IMR-90 (cell line): ENCODE measurements at regions not wholly inside any gene's neighbourhood (a gene's known extent, or its start where the extent isn't known, plus 50 kb on each side); places are given as distances from the start of the nearest gene placed in this dataset.

Source experiments
- ATAC-seq: fragments of 200-7000 bp; cut with Tn5 transposase; 2 replicates; pipeline ENCODE4 v1.9.1; 2020; ENCODE audit warnings: low read depth, mild to moderate bottlenecking, moderate library complexity
- BruUV-seq: library from RNA; stranded (reverse); fragments of 400-500 nt; replicated peaks from 2 replicates; lab custom pipeline; 2021; lab: Mats Ljungman, UMichigan
- CTCF ChIA-PET: fragments of 300-600 bp; formaldehyde crosslinking; extraction: SDS; loops from one replicate; lab custom pipeline; 2021; ENCODE audit warnings: antibody characterized with exemption; lab: Yijun Ruan, JAX
- POLR2A ChIA-PET: fragments of 300-600 bp; sonication (Branson Sonifier 250); formaldehyde crosslinking; loops from one replicate; lab custom pipeline; 2022; ENCODE audit warnings: antibody characterized with exemption; ENCODE audit not compliant: unreplicated experiment; lab: Charles Lee
- DNase-seq: peaks from one replicate; pipeline ENCODE4 v3.0.0; 2013
- H2AFZ ChIP-seq: replicated peaks from 2 replicates; pipeline ENCODE3; 2013; ENCODE audit warnings: low read length, mild to moderate bottlenecking; ENCODE audit not compliant: poor library complexity
- H2AK5ac ChIP-seq: 2 replicates; pipeline ENCODE4 v1.6.1; 2013; ENCODE audit warnings: low read depth, low read length, inconsistent platforms
- H2AK9ac ChIP-seq: replicated peaks from 2 replicates; pipeline ENCODE3; 2013; ENCODE audit warnings: mild to moderate bottlenecking, low read depth, low read length, moderate library complexity; ENCODE audit not compliant: poor library complexity
- H2BK120ac ChIP-seq: 2 replicates; pipeline ENCODE4 v1.6.1; 2013; ENCODE audit warnings: low read depth, low read length, inconsistent platforms
- H2BK15ac ChIP-seq: 3 replicates; pipeline ENCODE4 v1.6.1; 2013; ENCODE audit warnings: low read depth, low read length, inconsistent platforms
- H2BK20ac ChIP-seq: 2 replicates; pipeline ENCODE4 v1.6.1; 2013; ENCODE audit warnings: low read depth, mild to moderate bottlenecking, inconsistent platforms, low read length, moderate library complexity
- H2BK5ac ChIP-seq: 2 replicates; pipeline ENCODE4 v1.6.1; 2013; ENCODE audit warnings: mild to moderate bottlenecking, low read depth, low read length, inconsistent platforms; ENCODE audit not compliant: poor library complexity, severe bottlenecking
- H3K14ac ChIP-seq: replicated peaks from 2 replicates; pipeline ENCODE4 v1.6.1; 2013; ENCODE audit warnings: low read depth, low read length, inconsistent platforms
- H3K18ac ChIP-seq: 2 replicates; pipeline ENCODE4 v1.6.1; 2013; ENCODE audit warnings: low read depth, low read length, control low read depth
- H3K23ac ChIP-seq: 2 replicates; pipeline ENCODE4 v1.6.1; 2013; ENCODE audit warnings: low read depth, low read length, inconsistent platforms
- H3K27ac ChIP-seq: 2 replicates; pipeline ENCODE4 v1.5.1; 2013; ENCODE audit warnings: mild to moderate bottlenecking, control low read depth, low read length; ENCODE audit not compliant: insufficient read depth
- H3K27me3 ChIP-seq: 2 replicates; pipeline ENCODE4 v1.6.1; 2013; ENCODE audit warnings: low read length; ENCODE audit not compliant: control insufficient read depth, insufficient read depth
- H3K36me3 ChIP-seq: 2 replicates; pipeline ENCODE4 v1.6.1; 2013; ENCODE audit warnings: low read length, mixed read lengths; ENCODE audit not compliant: control insufficient read depth, insufficient read depth
- H3K4ac ChIP-seq: 2 replicates; pipeline ENCODE4 v1.6.1; 2013; ENCODE audit warnings: low read depth, low read length, inconsistent platforms
- H3K4me1 ChIP-seq: 2 replicates; pipeline ENCODE4 v1.6.1; 2013; ENCODE audit warnings: low read length, mixed read lengths; ENCODE audit not compliant: control insufficient read depth, insufficient read depth
- H3K4me2 ChIP-seq: 2 replicates; pipeline ENCODE4 v1.6.1; 2013; ENCODE audit warnings: low read depth, mild to moderate bottlenecking, control low read depth, low read length, moderate library complexity
- H3K4me3 ChIP-seq: 2 replicates; pipeline ENCODE4 v1.5.1; 2013; ENCODE audit warnings: low read depth, mild to moderate bottlenecking, control low read depth, low read length, moderate library complexity; ENCODE audit not compliant: insufficient read depth
- H3K56ac ChIP-seq: 2 replicates; pipeline ENCODE4 v1.6.1; 2013; ENCODE audit warnings: low read length, inconsistent platforms; ENCODE audit not compliant: insufficient read depth; ENCODE audit errors: extremely low read depth
- H3K79me1 ChIP-seq, 2 experiments: 2 replicates each; pipeline ENCODE4 v1.6.1; 2013; ENCODE audit warnings: low read length in 2 of 2, inconsistent platforms in 1 of 2, low read depth in 1 of 2
- H3K9ac ChIP-seq: 2 replicates; pipeline ENCODE4 v1.6.1; 2013; ENCODE audit warnings: low read depth, low read length, control low read depth
- H3K9me1 ChIP-seq: 2 replicates; pipeline ENCODE4 v1.6.1; 2013; ENCODE audit warnings: low read length, inconsistent platforms; ENCODE audit not compliant: insufficient read depth
- H3K9me3 ChIP-seq: 2 replicates; pipeline ENCODE4 v1.6.1; 2013; ENCODE audit warnings: low read length; ENCODE audit not compliant: control insufficient read depth, insufficient read depth
- H4K20me1 ChIP-seq: 2 replicates; pipeline ENCODE4 v1.6.1; 2013; ENCODE audit warnings: low read length, inconsistent platforms; ENCODE audit not compliant: insufficient read depth
- H4K5ac ChIP-seq: 2 replicates; pipeline ENCODE4 v1.6.1; 2013; ENCODE audit warnings: mild to moderate bottlenecking, low read depth, low read length, control low read depth
- H4K8ac ChIP-seq, 2 experiments: 2 replicates each; pipeline ENCODE4 v1.6.1; 2013; ENCODE audit warnings: low read depth in 2 of 2, low read length in 2 of 2, control low read depth in 1 of 2, inconsistent platforms in 1 of 2
- H4K91ac ChIP-seq: 2 replicates; pipeline ENCODE4 v1.6.1; 2013; ENCODE audit warnings: low read depth, low read length, inconsistent platforms; ENCODE audit not compliant: insufficient read depth
- BHLHE40 ChIP-seq: fragments of 150-350 bp; IDR thresholded peaks from 2 replicates; pipeline ENCODE4 v1.6.1; 2016; ENCODE audit warnings: mild to moderate bottlenecking, low read depth, low read length
- CEBPB ChIP-seq: IDR thresholded peaks from 2 replicates; pipeline ENCODE4 v1.6.1; 2012; ENCODE audit warnings: low read depth, low read length, improper control_type of control experiment
- CHD1 ChIP-seq: IDR thresholded peaks from 2 replicates; pipeline ENCODE4 v1.6.1; 2012; ENCODE audit warnings: low read depth, low read length, improper control_type of control experiment
- ELK1 ChIP-seq: fragments of 150-350 bp; IDR thresholded peaks from 2 replicates; pipeline ENCODE4 v1.6.1; 2016; ENCODE audit warnings: low read depth, mild to moderate bottlenecking, low read length, moderate library complexity, borderline replicate concordance
- FOS ChIP-seq: fragments of 150-350 bp; IDR thresholded peaks from 2 replicates; pipeline ENCODE4 v1.6.1; 2016; ENCODE audit warnings: low read depth, low read length
- MAFK ChIP-seq: IDR thresholded peaks from 2 replicates; pipeline ENCODE4 v1.6.1; 2012; ENCODE audit warnings: low read depth, low read length, improper control_type of control experiment
- MAZ ChIP-seq: IDR thresholded peaks from 2 replicates; pipeline ENCODE4 v1.6.1; 2012; ENCODE audit warnings: low read depth, mild to moderate bottlenecking, low read length, improper control_type of control experiment, moderate library complexity, borderline replicate concordance
- MXI1 ChIP-seq: IDR thresholded peaks from 2 replicates; pipeline ENCODE4 v1.6.1; 2012; ENCODE audit warnings: low read depth, mild to moderate bottlenecking, low read length, moderate library complexity, borderline replicate concordance
- NFE2L2 ChIP-seq: fragments of 150-350 bp; IDR thresholded peaks from 2 replicates; pipeline ENCODE4 v1.6.1; 2016; ENCODE audit warnings: low read depth, mild to moderate bottlenecking, low read length
- POLR2A ChIP-seq: IDR thresholded peaks from 2 replicates; pipeline ENCODE4 v1.6.1; 2012; ENCODE audit warnings: mild to moderate bottlenecking, low read depth, low read length
- RAD21 ChIP-seq: IDR thresholded peaks from 2 replicates; pipeline ENCODE4 v1.6.1; 2012; ENCODE audit warnings: low read length, improper control_type of control experiment
- RCOR1 ChIP-seq: IDR thresholded peaks from 2 replicates; pipeline ENCODE4 v1.6.1; 2012; ENCODE audit warnings: mild to moderate bottlenecking, low read length, improper control_type of control experiment; ENCODE audit not compliant: insufficient replicate concordance
- RFX5 ChIP-seq: IDR thresholded peaks from 2 replicates; pipeline ENCODE4 v1.8.0; 2012; ENCODE audit warnings: low read depth, mild to moderate bottlenecking, low read length, moderate library complexity
- SMC3 ChIP-seq: fragments of 150-350 bp; IDR thresholded peaks from 2 replicates; pipeline ENCODE4 v1.6.1; 2016; ENCODE audit warnings: low read depth, mild to moderate bottlenecking, antibody characterized with exemption, low read length, moderate library complexity
- WGBS, 2 experiments: methylation state at CpG; one replicate each; pipeline versions ENCODE4 v1.1.5 to v1.1.7; 2013; ENCODE audit warnings: missing lambda C conversion rate in 2 of 2; ENCODE audit not compliant: insufficient read length in 1 of 2; ENCODE audit errors: extremely low coverage in 2 of 2; 5-methylcytosine and 5-hydroxymethylcytosine counted together
- dilution Hi-C: fragments of 300-500 bp; cut with HindIII; formaldehyde crosslinking; loops from one replicate; pipeline ENCODE4 v1.14.3; 2018; ENCODE audit warnings: low sequenced_read_pairs; ENCODE audit not compliant: unreplicated experiment
- in situ Hi-C: fragments of 300-500 bp; cut with MboI; formaldehyde crosslinking; loops from 3 replicates; pipeline ENCODE4 v1.14.3; 2019; ENCODE audit warnings: low sequenced_read_pairs, inconsistent platforms, mixed read lengths
- intact Hi-C: fragments of 100-400 bp; cut with micrococcal nuclease; formaldehyde crosslinking; loops from 2 replicates; pipeline ENCODE4 v1.10.0; 2022
- TF ChIP-seq, protein P1 (sequence below): conservative IDR thresholded peaks from 2 replicates; pipeline ENCODE4 v1.5.1; 2012; ENCODE audit warnings: mild to moderate bottlenecking, low read depth, low read length, improper control_type of control experiment
- TF ChIP-seq, protein P2 (sequence below): fragments of 150-350 bp; IDR thresholded peaks from 2 replicates; pipeline ENCODE4 v1.6.1; 2017; ENCODE audit warnings: mild to moderate bottlenecking, antibody characterized with exemption, low read length, low read depth

GRCh38 chr18:51260118-51260517 is 62.6 kb upstream of the MEX3C start:
- Histone ChIP-seq H4K5ac (no peak overlapping the region), H3K14ac (no peak overlapping the region), H3K4me2 (no peak overlapping the region), H3K9me1 (no peaks in the 10 kb centered on the region), H3K27me3 (no peaks in the 10 kb centered on the region), H4K91ac (no peak overlapping the region), H3K9me3 (no peaks in the 10 kb centered on the region; the same call in none of the 2 replicates), H4K20me1 (no peaks in the 10 kb centered on the region), H3K4ac (no peak overlapping the region), H2BK5ac (no peak overlapping the region), H3K27ac (no peak overlapping the region), H3K56ac (no peak overlapping the region), H3K4me1 (no peaks in the 10 kb centered on the region), H4K8ac (no peak overlapping the region), H3K79me1 (no peaks in the 10 kb centered on the region), H2AFZ (no peak overlapping the region), H2BK120ac (no peak overlapping the region), H2AK9ac (no peak overlapping the region), H3K4me3 (no peak overlapping the region), H3K36me3 (no peaks in the 10 kb centered on the region), H3K23ac (no peak overlapping the region), H3K18ac (no peak overlapping the region), H3K9ac (no peak overlapping the region), H2BK20ac (no peak overlapping the region), H2BK15ac (no peak overlapping the region), H2AK5ac (no peak overlapping the region)
- in situ Hi-C loops: no loop called here
- TF ChIP-seq RFX5 (no peak), FOS (no peak), SMC3 (no peak), RAD21 (no peak), MAZ (no peak), ELK1 (no peak), RCOR1 (no peak), MAFK (no peak), MXI1 (no peak), CHD1 (no peak), BHLHE40 (no peak), POLR2A (no peak), CEBPB (no peak), NFE2L2 (no peak)
- TF ChIP-seq, protein P1, sequence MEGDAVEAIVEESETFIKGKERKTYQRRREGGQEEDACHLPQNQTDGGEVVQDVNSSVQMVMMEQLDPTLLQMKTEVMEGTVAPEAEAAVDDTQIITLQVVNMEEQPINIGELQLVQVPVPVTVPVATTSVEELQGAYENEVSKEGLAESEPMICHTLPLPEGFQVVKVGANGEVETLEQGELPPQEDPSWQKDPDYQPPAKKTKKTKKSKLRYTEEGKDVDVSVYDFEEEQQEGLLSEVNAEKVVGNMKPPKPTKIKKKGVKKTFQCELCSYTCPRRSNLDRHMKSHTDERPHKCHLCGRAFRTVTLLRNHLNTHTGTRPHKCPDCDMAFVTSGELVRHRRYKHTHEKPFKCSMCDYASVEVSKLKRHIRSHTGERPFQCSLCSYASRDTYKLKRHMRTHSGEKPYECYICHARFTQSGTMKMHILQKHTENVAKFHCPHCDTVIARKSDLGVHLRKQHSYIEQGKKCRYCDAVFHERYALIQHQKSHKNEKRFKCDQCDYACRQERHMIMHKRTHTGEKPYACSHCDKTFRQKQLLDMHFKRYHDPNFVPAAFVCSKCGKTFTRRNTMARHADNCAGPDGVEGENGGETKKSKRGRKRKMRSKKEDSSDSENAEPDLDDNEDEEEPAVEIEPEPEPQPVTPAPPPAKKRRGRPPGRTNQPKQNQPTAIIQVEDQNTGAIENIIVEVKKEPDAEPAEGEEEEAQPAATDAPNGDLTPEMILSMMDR: no peak
- TF ChIP-seq, protein P2, sequence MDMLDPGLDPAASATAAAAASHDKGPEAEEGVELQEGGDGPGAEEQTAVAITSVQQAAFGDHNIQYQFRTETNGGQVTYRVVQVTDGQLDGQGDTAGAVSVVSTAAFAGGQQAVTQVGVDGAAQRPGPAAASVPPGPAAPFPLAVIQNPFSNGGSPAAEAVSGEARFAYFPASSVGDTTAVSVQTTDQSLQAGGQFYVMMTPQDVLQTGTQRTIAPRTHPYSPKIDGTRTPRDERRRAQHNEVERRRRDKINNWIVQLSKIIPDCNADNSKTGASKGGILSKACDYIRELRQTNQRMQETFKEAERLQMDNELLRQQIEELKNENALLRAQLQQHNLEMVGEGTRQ: no peak
- ChIA-PET CTCF (no interaction called here), POLR2A (no interaction called here)
- ATAC-seq (no peak), DNase-seq (no peak)
- intact Hi-C loops: no loop called here
- no TSS peak for BruUV-seq
- dilution Hi-C loops: no loop called here
- no CpG with 5 or more reads among the region's 2 CpGs for WGBS, 2 experiments
